ENCODE measurements at regions not wholly inside any gene's neighbourhood (a gene's known extent, or its start where the extent isn't known, plus 50 kb on each side); places are given as distances from the start of the nearest gene placed in this dataset.

DNA sequence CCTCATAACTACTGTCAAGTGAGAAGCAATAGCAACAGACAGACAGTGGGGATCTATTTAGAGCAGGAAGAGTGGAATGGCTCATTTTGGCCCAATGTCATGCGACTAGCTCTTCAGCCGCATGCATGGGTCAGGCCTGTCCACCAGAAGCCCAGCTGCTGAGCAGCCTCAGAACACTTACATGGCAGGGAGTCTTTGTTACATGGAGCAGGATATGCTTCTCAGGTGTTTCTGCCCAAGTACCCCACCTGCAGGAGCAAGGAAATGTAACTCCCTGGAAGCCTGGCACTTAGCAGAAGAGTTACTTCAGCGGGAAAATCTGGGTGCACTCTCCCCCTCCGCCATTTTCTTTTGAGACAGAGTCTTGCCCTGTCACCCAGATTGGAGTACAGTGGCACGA lies 73.5 kb upstream of the ARHGAP5 start:
- Histone ChIP-seq H3K9me3 (ENCODE audit: insufficient read depth, low read length) (no peaks in the 10 kb centered on the region), H3K4me3 (ENCODE audit: low read length) (no peak overlapping the region), H3K4me1 (ENCODE audit: low read length) (no peaks in the 10 kb centered on the region), H3K27ac (ENCODE audit: low read length) (no peak overlapping the region), H2AFZ (ENCODE audit: low read depth, low read length) (no peak overlapping the region), H3K36me3 (replicated peaks; ENCODE audit: low read depth, low read length) (no peaks in the 10 kb centered on the region), H3K4me2 (ENCODE audit: low read length) (no peak overlapping the region), H3K79me2 (ENCODE audit: low read length) (no peaks in the 10 kb centered on the region), H4K20me1 (ENCODE audit: insufficient read depth, low read length) (no peaks in the 10 kb centered on the region), H3K9ac (ENCODE audit: low read length) (no peak overlapping the region), H3K27me3 (ENCODE audit: low read depth, low read length) (0 out of 2 replicates have a peak, but pooled peaks cover 3% of the 10 kb centered on the region)
- TF ChIP-seq, protein P1, sequence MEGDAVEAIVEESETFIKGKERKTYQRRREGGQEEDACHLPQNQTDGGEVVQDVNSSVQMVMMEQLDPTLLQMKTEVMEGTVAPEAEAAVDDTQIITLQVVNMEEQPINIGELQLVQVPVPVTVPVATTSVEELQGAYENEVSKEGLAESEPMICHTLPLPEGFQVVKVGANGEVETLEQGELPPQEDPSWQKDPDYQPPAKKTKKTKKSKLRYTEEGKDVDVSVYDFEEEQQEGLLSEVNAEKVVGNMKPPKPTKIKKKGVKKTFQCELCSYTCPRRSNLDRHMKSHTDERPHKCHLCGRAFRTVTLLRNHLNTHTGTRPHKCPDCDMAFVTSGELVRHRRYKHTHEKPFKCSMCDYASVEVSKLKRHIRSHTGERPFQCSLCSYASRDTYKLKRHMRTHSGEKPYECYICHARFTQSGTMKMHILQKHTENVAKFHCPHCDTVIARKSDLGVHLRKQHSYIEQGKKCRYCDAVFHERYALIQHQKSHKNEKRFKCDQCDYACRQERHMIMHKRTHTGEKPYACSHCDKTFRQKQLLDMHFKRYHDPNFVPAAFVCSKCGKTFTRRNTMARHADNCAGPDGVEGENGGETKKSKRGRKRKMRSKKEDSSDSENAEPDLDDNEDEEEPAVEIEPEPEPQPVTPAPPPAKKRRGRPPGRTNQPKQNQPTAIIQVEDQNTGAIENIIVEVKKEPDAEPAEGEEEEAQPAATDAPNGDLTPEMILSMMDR (IDR thresholded peaks at IDR 0.05; ENCODE audit: low read depth, low read length) = no peak
- TF ChIP-seq EZH2phosphoT487 (IDR thresholded peaks at IDR 0.05; ENCODE audit: low read depth) = no peak

DNA sequence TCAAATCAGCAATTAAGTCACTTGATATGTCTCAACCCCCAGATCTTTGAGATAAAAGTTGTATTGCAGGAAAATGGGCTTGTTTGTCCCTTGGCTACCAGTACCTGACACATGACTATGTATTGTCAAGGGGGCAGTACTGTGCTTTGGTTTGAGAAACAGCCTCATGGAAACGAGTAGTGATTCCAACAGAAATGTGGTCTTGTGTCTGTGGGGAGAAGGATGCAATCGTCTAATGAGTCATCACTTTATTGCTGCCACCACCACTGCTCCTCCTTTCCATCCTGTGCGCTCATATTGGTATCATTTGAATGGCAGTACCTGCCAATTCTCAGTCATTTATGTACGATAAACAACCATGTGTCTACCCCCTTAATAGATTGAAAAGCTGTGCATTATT lies 72.8 kb upstream of the ARHGAP5 start:
- H3K4me2 ChIP-seq (ENCODE audit: low read length) = no peak overlapping the region
- H2AFZ ChIP-seq (ENCODE audit: low read depth, low read length) = no peak overlapping the region
- H3K9ac ChIP-seq (ENCODE audit: low read length) = no peak overlapping the region
- H3K79me2 ChIP-seq (ENCODE audit: low read length) = no peaks in the 10 kb centered on the region
- 0 out of 2 replicates have a peak, but pooled peaks cover under 1% of the 10 kb centered on the region for H3K27me3 ChIP-seq (ENCODE audit: low read depth, low read length)
- TF ChIP-seq, protein P1 (IDR thresholded peaks at IDR 0.05; ENCODE audit: low read depth, low read length) = no peak
- no peak for TF ChIP-seq EZH2phosphoT487 (IDR thresholded peaks at IDR 0.05; ENCODE audit: low read depth)
- H3K4me1 ChIP-seq (ENCODE audit: low read length) = no peaks in the 10 kb centered on the region
- H3K36me3 ChIP-seq (replicated peaks; ENCODE audit: low read depth, low read length) = no peaks in the 10 kb centered on the region
- no peak overlapping the region for H3K4me3 ChIP-seq (ENCODE audit: low read length)
- no peaks in the 10 kb centered on the region for H4K20me1 ChIP-seq (ENCODE audit: insufficient read depth, low read length)
- H3K9me3 ChIP-seq (ENCODE audit: insufficient read depth, low read length) = no peaks in the 10 kb centered on the region
- no peak overlapping the region for H3K27ac ChIP-seq (ENCODE audit: low read length)

DNA sequence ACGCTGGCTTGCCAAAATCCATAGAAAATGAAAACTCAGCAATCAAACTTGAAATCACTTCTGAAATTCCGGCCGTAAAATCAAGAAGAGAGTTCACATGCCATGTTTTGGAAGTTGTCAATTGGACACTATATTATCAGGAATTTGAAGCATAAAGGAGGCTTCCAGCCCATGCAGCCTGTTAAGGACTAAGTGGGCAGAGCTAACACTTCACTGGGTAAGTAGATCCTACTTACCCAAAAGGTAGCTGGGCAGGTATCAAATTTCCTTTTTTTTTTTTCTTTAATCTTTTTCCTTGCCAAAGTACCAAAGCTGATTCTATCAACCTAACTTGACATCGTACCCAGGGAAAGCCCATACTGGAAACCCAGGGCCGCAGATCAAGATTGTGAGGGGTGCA lies 71.5 kb upstream of the ARHGAP5 start:
- Histone ChIP-seq H3K27ac (ENCODE audit: low read length) (no peak overlapping the region), H3K79me2 (ENCODE audit: low read length) (no peaks in the 10 kb centered on the region), H3K9ac (ENCODE audit: low read length) (no peak overlapping the region), H4K20me1 (ENCODE audit: insufficient read depth, low read length) (no peaks in the 10 kb centered on the region), H3K4me1 (ENCODE audit: low read length) (no peaks in the 10 kb centered on the region), H3K4me3 (ENCODE audit: low read length) (no peak overlapping the region), H2AFZ (ENCODE audit: low read depth, low read length) (no peak overlapping the region), H3K36me3 (replicated peaks; ENCODE audit: low read depth, low read length) (no peaks in the 10 kb centered on the region), H3K9me3 (ENCODE audit: insufficient read depth, low read length) (no peaks in the 10 kb centered on the region), H3K27me3 (ENCODE audit: low read depth, low read length) (no peaks in the 10 kb centered on the region), H3K4me2 (ENCODE audit: low read length) (no peak overlapping the region)
- TF ChIP-seq, protein P1 (IDR thresholded peaks at IDR 0.05; ENCODE audit: low read depth, low read length) = no peak
- TF ChIP-seq EZH2phosphoT487 (IDR thresholded peaks at IDR 0.05; ENCODE audit: low read depth) = no peak

DNA sequence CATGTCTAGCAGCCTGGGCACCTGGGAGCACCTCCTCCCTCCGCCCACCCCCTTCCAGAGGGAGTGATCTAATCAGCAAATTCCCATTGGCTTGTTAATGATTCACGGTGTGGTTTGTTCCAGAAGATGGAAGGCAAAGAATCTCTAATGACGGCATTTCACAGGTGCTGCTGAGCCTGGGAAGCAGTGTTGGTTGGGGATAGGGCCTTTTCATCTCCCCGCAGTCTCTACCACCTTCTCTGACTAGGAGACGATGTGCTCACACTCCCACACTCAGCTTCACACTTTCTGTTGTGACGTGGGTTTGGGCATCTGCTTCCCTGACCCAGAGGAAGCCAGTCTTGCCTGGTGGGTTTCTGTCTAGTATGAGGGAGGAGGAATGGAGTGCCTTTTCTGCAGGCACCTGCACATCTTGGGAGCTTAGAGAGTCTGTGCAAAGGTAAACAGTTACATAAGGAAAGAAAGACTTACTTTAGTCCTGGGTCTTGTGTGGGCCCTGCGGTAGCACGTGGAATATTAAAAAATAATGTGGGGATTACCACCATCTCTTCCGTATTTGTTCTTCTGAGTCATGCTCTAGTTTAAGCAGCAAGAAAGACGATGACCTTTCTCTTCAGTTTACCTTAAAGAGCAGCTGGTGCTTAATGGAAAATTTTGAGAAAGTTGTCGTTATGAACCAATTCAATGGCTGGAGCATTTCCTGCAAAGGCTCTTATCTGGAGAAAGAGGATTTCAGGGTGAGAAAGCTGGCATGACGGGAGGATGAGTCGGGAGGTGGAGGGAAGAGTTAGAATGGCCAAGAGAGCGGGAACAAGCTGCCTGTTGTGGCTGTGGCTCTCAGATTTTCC lies 70.6 kb upstream of the ARHGAP5 start:
- no peak overlapping the region for H2AFZ ChIP-seq (ENCODE audit: low read depth, low read length)
- H3K9me3 ChIP-seq (ENCODE audit: insufficient read depth, low read length) = no peaks in the 10 kb centered on the region
- no peak overlapping the region for H3K4me3 ChIP-seq (ENCODE audit: low read length)

More for the DNA sequence above, 70.6 kb upstream of the ARHGAP5 start:
- Histone ChIP-seq H4K20me1 (ENCODE audit: insufficient read depth, low read length) (no peaks in the 10 kb centered on the region), H3K9ac (ENCODE audit: low read length) (no peak overlapping the region), H3K27me3 (ENCODE audit: low read depth, low read length) (no peaks in the 10 kb centered on the region), H3K79me2 (ENCODE audit: low read length) (no peaks in the 10 kb centered on the region), H3K36me3 (replicated peaks; ENCODE audit: low read depth, low read length) (no peaks in the 10 kb centered on the region), H3K4me1 (ENCODE audit: low read length) (no peaks in the 10 kb centered on the region), H3K4me2 (ENCODE audit: low read length) (no peak overlapping the region), H3K27ac (ENCODE audit: low read length) (no peak overlapping the region)
- TF ChIP-seq, protein P1 (IDR thresholded peaks at IDR 0.05; ENCODE audit: low read depth, low read length) = no peak
- TF ChIP-seq EZH2phosphoT487 (IDR thresholded peaks at IDR 0.05; ENCODE audit: low read depth) = no peak

Measured in OCI-LY3 (cell line).